Midbrain (tissue), 1 donor: ENCODE measurements at regions not wholly inside any gene's neighbourhood (a gene's known extent, or its start where the extent isn't known, plus 50 kb on each side); places are given as distances from the start of the nearest gene placed in this dataset.

Experiments used
- DNase-seq: peaks from one replicate; lab custom pipeline; 2025; lab: John Stamatoyannopoulos, UW

GRCh38 chr14:98015921-98016320 is 1218.7 kb downstream of the VRK1 start:
- no peak for DNase-seq

GRCh38 chr14:98018628-98019027 is 1221.4 kb downstream of the VRK1 start:
- DNase-seq: no peak

- DNase-seq: no peak
Observed at GRCh38 chr14:98022541-98023520, 1225.6 kb downstream of the VRK1 start.

GRCh38 chr14:98028162-98028561 is 1231.0 kb downstream of the VRK1 start:
- DNase-seq: no peak

- no peak for DNase-seq
Observed at GRCh38 chr14:98035396-98035795, 1236.6 kb downstream of the BCL11B start.

GRCh38 chr14:98037831-98038230 is 1234.2 kb downstream of the BCL11B start:
- no peak for DNase-seq

GRCh38 chr14:98056946-98057345 is 1215.1 kb downstream of the BCL11B start:
- DNase-seq: no peak

GRCh38 chr14:98059106-98059505 is 1212.9 kb downstream of the BCL11B start:
- no peak for DNase-seq

GRCh38 chr14:98062083-98062482 is 1209.9 kb downstream of the BCL11B start:
- no peak for DNase-seq

- DNase-seq: no peak
Observed at GRCh38 chr14:98069712-98070171, 1202.3 kb downstream of the BCL11B start.

- DNase-seq: no peak
Observed at GRCh38 chr14:98070536-98070935, 1201.5 kb downstream of the BCL11B start.

GRCh38 chr14:98074111-98074510 is 1197.9 kb downstream of the BCL11B start:
- DNase-seq: no peak

GRCh38 chr14:98077176-98077575 is 1194.8 kb downstream of the BCL11B start:
- DNase-seq: no peak

GRCh38 chr14:98082833-98083232 is 1189.2 kb downstream of the BCL11B start:
- DNase-seq: no peak

GRCh38 chr14:98085751-98086150 is 1186.2 kb downstream of the BCL11B start:
- no peak for DNase-seq

- no peak for DNase-seq
Observed at GRCh38 chr14:98093111-98093510, 1178.9 kb downstream of the BCL11B start.

- DNase-seq: no peak
Observed at GRCh38 chr14:98099527-98099926, 1172.5 kb downstream of the BCL11B start.

- DNase-seq: no peak
Observed at GRCh38 chr14:98101323-98101722, 1170.7 kb downstream of the BCL11B start.

GRCh38 chr14:98103705-98104104 is 1168.3 kb downstream of the BCL11B start:
- no peak for DNase-seq

- DNase-seq: no peak
Observed at GRCh38 chr14:98109326-98109725, 1162.7 kb downstream of the BCL11B start.

- no peak for DNase-seq
Observed at GRCh38 chr14:98112194-98112780, 1159.7 kb downstream of the BCL11B start.

GRCh38 chr14:98114122-98114895 is 1157.7 kb downstream of the BCL11B start:
- no peak for DNase-seq
